Breast epithelium (tissue), 3 donors: ENCODE measurements at regions not wholly inside any gene's neighbourhood (a gene's known extent, or its start where the extent isn't known, plus 50 kb on each side); places are given as distances from the start of the nearest gene placed in this dataset.

Experiments
- POLR2A ChIP-seq: fragments of 450-650 bp; IDR thresholded peaks from one replicate; pipeline ENCODE4 v1.6.1; 2016; ENCODE audit warnings: antibody characterized with exemption, mild to moderate bottlenecking, moderate library complexity
- POLR2AphosphoS5 ChIP-seq, 3 donors: sonication (generic); formaldehyde crosslinking; IDR thresholded peaks; one replicate each; pipeline ENCODE4 v1.6.1; 2017; ENCODE audit warnings: antibody characterized with exemption in 3 of 3

DNA sequence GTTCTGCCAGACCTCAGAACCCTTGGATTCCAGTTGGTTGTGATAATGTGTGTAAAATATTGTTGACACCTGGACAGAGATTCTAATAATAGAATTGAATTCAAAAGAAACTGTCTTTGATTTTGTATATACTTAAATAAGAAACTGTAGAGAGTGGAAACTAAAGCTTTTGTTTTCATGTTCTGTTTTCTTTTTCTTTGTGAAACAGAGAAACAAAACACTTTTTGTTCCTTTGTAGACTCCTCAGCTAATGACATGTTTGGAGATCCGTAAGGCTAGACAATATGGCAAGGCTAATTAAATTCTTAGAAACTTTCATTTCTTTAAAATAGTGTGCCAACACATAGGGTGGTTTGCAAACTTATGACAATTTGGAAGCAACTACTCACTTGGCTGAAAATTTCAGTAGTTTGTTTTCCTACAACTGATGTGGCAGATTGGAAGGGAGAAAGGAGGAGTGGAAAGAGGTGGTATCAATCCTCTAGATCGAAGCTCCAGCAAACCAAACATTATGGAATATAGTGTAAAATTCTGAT lies 90.9 kb upstream of the FAT1 start:
- TF ChIP-seq POLR2A, result no peak
- no peak for TF ChIP-seq POLR2AphosphoS5 (IDR thresholded peaks at IDR 0.05)
